GM18861 (cell line): ENCODE measurements at regions not wholly inside any gene's neighbourhood (a gene's known extent, or its start where the extent isn't known, plus 50 kb on each side); places are given as distances from the start of the nearest gene placed in this dataset.
"Not testable (repeated sequence)": the region's sequence is repeated elsewhere in the genome, so short reads cannot be mapped to it uniquely, and the experiment has no call there.

Source experiments
- ATAC-seq: cut with Tn5 transposase; IDR thresholded peaks from one replicate; pipeline ENCODE4 v1.9.1; 2021; ENCODE audit not compliant: unreplicated experiment

GRCh38 chr5:98175474-98175873, 598.0 kb upstream of the RGMB start:
- no peak for ATAC-seq

GRCh38 chr5:98179791-98180755, 593.4 kb upstream of the RGMB start:
- ATAC-seq: no peak

GRCh38 chr5:98186128-98186527, 587.3 kb upstream of the RGMB start:
- ATAC-seq: no peak

- no peak for ATAC-seq
Measured at GRCh38 chr5:98187945-98188344, 585.5 kb upstream of the RGMB start.

- ATAC-seq: not testable (repeated sequence)
Measured at GRCh38 chr5:98190344-98190743, 583.1 kb upstream of the RGMB start.

- no peak for ATAC-seq
Measured at GRCh38 chr5:98193921-98194760, 579.3 kb upstream of the RGMB start.

- no peak for ATAC-seq
Measured at GRCh38 chr5:98200726-98201541, 572.5 kb upstream of the RGMB start.

- ATAC-seq: no peak
Measured at GRCh38 chr5:98204798-98205197, 568.7 kb upstream of the RGMB start.

GRCh38 chr5:98205691-98206461, 567.6 kb upstream of the RGMB start:
- ATAC-seq: no peak

GRCh38 chr5:98206566-98206965, 566.9 kb upstream of the RGMB start:
- ATAC-seq: no peak

- ATAC-seq: no peak
Measured at GRCh38 chr5:98209418-98209817, 564.0 kb upstream of the RGMB start.

GRCh38 chr5:98214240-98215051, 559.0 kb upstream of the RGMB start:
- no peak for ATAC-seq

GRCh38 chr5:98217138-98217537, 556.3 kb upstream of the RGMB start:
- ATAC-seq: no peak

GRCh38 chr5:98218838-98219237, 554.6 kb upstream of the RGMB start:
- no peak for ATAC-seq

- no peak for ATAC-seq
Measured at GRCh38 chr5:98227489-98227888, 546.0 kb upstream of the RGMB start.

- ATAC-seq: no peak
Measured at GRCh38 chr5:98231089-98231488, 542.4 kb upstream of the RGMB start.

- not testable (repeated sequence) for ATAC-seq
Measured at GRCh38 chr5:98237794-98238193, 535.7 kb upstream of the RGMB start.

GRCh38 chr5:98243972-98244371, 529.5 kb upstream of the RGMB start:
- ATAC-seq: no peak

- no peak for ATAC-seq
Measured at GRCh38 chr5:98248949-98249348, 524.5 kb upstream of the RGMB start.
